HEK293 (cell line): ENCODE measurements at regions not wholly inside any gene's neighbourhood (a gene's known extent, or its start where the extent isn't known, plus 50 kb on each side); places are given as distances from the start of the nearest gene placed in this dataset.

Experiments
- CTCF ChIP-seq: fragments of 450-650 bp; formaldehyde crosslinking; IDR thresholded peaks from 2 replicates; pipeline ENCODE4 v1.5.1; 2016; ENCODE audit warnings: missing biosample characterization, missing genetic modification characterization
- WT1 ChIP-seq: fragments of 450-650 bp; formaldehyde crosslinking; IDR thresholded peaks from 2 replicates; pipeline ENCODE4 v1.5.1; 2016; ENCODE audit warnings: missing biosample characterization, missing genetic modification characterization
- YY1 ChIP-seq: fragments of 450-650 bp; formaldehyde crosslinking; IDR thresholded peaks from 2 replicates; pipeline ENCODE4 v1.5.1; 2018; ENCODE audit warnings: missing biosample characterization, missing genetic modification characterization
- ZNF777 ChIP-seq: fragments of 450-650 bp; formaldehyde crosslinking; IDR thresholded peaks from 2 replicates; pipeline ENCODE4 v1.5.1; 2017; ENCODE audit warnings: missing biosample characterization, missing genetic modification characterization, borderline replicate concordance
- TF ChIP-seq, protein P1 (sequence below): fragments of 450-650 bp; formaldehyde crosslinking; IDR thresholded peaks from 2 replicates; pipeline ENCODE4 v1.5.1; 2016; ENCODE audit warnings: missing biosample characterization, missing genetic modification characterization, low read depth

DNA sequence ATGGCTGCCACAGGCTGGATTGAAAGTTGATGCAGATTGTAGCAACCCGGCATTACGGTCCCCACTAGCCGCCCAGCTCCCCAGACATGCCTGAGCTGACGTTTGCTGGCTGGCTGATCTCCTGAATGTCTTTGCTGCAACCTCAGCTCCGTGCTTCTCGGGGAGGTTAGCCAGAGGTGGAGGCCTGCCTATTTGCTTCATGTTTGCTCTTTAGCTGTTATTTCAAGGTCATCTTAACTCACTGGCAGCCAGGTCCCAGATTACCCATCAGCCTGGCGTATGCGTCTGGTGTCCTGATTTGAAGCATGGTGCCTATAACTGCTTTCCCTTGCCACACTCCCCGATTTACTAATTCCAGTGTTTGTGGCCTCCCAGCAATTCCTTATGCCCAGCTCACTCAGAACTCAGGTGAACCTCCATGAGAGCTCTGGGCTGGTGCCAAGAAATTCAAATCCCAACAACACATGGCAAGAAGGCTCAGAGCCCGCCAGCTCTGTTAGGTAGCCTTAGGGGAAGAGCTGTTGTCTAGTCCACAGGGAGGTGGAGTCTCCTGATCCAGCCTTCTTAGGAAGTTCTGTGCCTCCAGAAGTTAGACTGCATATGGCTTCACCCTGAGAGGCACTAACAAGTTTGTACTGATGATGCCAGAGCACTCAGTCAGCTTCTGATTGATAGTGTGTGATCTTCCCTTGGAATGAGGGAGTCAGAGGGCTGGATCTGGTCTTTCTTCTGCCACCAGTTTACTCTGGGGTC lies 69.7 kb upstream of the EXOC4 start:
- TF ChIP-seq YY1 (tag by site-specific recombination) (no peak), CTCF (tag by site-specific recombination) (no peak), WT1 (tag by site-specific recombination) (no peak), ZNF777 (no peak)
- TF ChIP-seq, protein P1, sequence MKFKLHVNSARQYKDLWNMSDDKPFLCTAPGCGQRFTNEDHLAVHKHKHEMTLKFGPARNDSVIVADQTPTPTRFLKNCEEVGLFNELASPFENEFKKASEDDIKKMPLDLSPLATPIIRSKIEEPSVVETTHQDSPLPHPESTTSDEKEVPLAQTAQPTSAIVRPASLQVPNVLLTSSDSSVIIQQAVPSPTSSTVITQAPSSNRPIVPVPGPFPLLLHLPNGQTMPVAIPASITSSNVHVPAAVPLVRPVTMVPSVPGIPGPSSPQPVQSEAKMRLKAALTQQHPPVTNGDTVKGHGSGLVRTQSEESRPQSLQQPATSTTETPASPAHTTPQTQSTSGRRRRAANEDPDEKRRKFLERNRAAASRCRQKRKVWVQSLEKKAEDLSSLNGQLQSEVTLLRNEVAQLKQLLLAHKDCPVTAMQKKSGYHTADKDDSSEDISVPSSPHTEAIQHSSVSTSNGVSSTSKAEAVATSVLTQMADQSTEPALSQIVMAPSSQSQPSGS (tag by site-specific recombination) = no peak
